ENCODE measurements at regions not wholly inside any gene's neighbourhood (a gene's known extent, or its start where the extent isn't known, plus 50 kb on each side); places are given as distances from the start of the nearest gene placed in this dataset.
A peak's percentile ranks its signal among the peaks of the same experiment; 100 is the strongest.

GRCh38 chr6:138569970-138570724 lies 70.9 kb upstream of the NHSL1 start (continued):
- TF ChIP-seq, protein P1, sequence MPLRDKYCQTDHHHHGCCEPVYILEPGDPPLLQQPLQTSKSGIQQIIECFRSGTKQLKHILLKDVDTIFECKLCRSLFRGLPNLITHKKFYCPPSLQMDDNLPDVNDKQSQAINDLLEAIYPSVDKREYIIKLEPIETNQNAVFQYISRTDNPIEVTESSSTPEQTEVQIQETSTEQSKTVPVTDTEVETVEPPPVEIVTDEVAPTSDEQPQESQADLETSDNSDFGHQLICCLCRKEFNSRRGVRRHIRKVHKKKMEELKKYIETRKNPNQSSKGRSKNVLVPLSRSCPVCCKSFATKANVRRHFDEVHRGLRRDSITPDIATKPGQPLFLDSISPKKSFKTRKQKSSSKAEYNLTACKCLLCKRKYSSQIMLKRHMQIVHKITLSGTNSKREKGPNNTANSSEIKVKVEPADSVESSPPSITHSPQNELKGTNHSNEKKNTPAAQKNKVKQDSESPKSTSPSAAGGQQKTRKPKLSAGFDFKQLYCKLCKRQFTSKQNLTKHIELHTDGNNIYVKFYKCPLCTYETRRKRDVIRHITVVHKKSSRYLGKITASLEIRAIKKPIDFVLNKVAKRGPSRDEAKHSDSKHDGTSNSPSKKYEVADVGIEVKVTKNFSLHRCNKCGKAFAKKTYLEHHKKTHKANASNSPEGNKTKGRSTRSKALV (CRISPR knock-in tag; IDR thresholded peaks at IDR 0.05), result peak; percentile 16; the same call in 1 of the 2 replicates
- no peak for TF ChIP-seq ARHGAP35 (CRISPR knock-in tag; IDR thresholded peaks at IDR 0.05; ENCODE audit: borderline replicate concordance)
- TF ChIP-seq, protein P2, sequence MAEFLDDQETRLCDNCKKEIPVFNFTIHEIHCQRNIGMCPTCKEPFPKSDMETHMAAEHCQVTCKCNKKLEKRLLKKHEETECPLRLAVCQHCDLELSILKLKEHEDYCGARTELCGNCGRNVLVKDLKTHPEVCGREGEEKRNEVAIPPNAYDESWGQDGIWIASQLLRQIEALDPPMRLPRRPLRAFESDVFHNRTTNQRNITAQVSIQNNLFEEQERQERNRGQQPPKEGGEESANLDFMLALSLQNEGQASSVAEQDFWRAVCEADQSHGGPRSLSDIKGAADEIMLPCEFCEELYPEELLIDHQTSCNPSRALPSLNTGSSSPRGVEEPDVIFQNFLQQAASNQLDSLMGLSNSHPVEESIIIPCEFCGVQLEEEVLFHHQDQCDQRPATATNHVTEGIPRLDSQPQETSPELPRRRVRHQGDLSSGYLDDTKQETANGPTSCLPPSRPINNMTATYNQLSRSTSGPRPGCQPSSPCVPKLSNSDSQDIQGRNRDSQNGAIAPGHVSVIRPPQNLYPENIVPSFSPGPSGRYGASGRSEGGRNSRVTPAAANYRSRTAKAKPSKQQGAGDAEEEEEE (CRISPR knock-in tag; IDR thresholded peaks at IDR 0.05; ENCODE audit: borderline replicate concordance), result no peak
- TF ChIP-seq GFI1 (CRISPR knock-in tag; IDR thresholded peaks at IDR 0.05; ENCODE audit: borderline replicate concordance), result peak; percentile 18; the same call in 1 of the 2 replicates
- no peak for TF ChIP-seq ZNF256 (CRISPR knock-in tag; conservative IDR thresholded peaks at IDR 0.05)
- peak; percentile 95; the same call in 1 of the 2 replicates for TF ChIP-seq ZKSCAN8 (CRISPR knock-in tag; IDR thresholded peaks at IDR 0.05; ENCODE audit: borderline replicate concordance)
- TF ChIP-seq DR1 (CRISPR knock-in tag; IDR thresholded peaks at IDR 0.05), result no peak
- no peak for TF ChIP-seq SMARCC2 (IDR thresholded peaks at IDR 0.05)
- TF ChIP-seq, protein P3, sequence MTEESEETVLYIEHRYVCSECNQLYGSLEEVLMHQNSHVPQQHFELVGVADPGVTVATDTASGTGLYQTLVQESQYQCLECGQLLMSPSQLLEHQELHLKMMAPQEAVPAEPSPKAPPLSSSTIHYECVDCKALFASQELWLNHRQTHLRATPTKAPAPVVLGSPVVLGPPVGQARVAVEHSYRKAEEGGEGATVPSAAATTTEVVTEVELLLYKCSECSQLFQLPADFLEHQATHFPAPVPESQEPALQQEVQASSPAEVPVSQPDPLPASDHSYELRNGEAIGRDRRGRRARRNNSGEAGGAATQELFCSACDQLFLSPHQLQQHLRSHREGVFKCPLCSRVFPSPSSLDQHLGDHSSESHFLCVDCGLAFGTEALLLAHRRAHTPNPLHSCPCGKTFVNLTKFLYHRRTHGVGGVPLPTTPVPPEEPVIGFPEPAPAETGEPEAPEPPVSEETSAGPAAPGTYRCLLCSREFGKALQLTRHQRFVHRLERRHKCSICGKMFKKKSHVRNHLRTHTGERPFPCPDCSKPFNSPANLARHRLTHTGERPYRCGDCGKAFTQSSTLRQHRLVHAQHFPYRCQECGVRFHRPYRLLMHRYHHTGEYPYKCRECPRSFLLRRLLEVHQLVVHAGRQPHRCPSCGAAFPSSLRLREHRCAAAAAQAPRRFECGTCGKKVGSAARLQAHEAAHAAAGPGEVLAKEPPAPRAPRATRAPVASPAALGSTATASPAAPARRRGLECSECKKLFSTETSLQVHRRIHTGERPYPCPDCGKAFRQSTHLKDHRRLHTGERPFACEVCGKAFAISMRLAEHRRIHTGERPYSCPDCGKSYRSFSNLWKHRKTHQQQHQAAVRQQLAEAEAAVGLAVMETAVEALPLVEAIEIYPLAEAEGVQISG (CRISPR knock-in tag; IDR thresholded peaks at IDR 0.05), result no peak
- TF ChIP-seq, protein P4, sequence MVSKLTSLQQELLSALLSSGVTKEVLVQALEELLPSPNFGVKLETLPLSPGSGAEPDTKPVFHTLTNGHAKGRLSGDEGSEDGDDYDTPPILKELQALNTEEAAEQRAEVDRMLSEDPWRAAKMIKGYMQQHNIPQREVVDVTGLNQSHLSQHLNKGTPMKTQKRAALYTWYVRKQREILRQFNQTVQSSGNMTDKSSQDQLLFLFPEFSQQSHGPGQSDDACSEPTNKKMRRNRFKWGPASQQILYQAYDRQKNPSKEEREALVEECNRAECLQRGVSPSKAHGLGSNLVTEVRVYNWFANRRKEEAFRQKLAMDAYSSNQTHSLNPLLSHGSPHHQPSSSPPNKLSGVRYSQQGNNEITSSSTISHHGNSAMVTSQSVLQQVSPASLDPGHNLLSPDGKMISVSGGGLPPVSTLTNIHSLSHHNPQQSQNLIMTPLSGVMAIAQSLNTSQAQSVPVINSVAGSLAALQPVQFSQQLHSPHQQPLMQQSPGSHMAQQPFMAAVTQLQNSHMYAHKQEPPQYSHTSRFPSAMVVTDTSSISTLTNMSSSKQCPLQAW (CRISPR knock-in tag; IDR thresholded peaks at IDR 0.05), result 0 out of 2 replicates have a peak, but pooled peaks have one; percentile 26
- TF ChIP-seq ZNF790 (CRISPR knock-in tag; IDR thresholded peaks at IDR 0.05; ENCODE audit: borderline replicate concordance), result no peak
- TF ChIP-seq CEBPG (CRISPR knock-in tag; IDR thresholded peaks at IDR 0.05), result peak; percentile 70
- TF ChIP-seq, protein P5, sequence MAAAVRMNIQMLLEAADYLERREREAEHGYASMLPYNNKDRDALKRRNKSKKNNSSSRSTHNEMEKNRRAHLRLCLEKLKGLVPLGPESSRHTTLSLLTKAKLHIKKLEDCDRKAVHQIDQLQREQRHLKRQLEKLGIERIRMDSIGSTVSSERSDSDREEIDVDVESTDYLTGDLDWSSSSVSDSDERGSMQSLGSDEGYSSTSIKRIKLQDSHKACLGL (CRISPR knock-in tag; IDR thresholded peaks at IDR 0.05), result no peak
- TF ChIP-seq LCORL (IDR thresholded peaks at IDR 0.05), result no peak
- TF ChIP-seq LCORL (CRISPR knock-in tag; IDR thresholded peaks at IDR 0.05), result no peak
- no peak for TF ChIP-seq SOX13 (IDR thresholded peaks at IDR 0.05)
- peak in 1 of 2 experiments; percentile 74; a peak in 2 of 4 replicates for TF ChIP-seq SOX13 (CRISPR knock-in tag; conservative IDR thresholded peaks at IDR 0.05 in 1 of 2, IDR thresholded peaks at IDR 0.05 in 1 of 2)
- no peak for TF ChIP-seq ZFYVE20 (CRISPR knock-in tag; IDR thresholded peaks at IDR 0.05; ENCODE audit: borderline replicate concordance, low read depth)
- 0 out of 2 replicates have a peak, but pooled peaks have one; percentile 38 for TF ChIP-seq DPF2 (CRISPR knock-in tag; IDR thresholded peaks at IDR 0.05; ENCODE audit: borderline replicate concordance, low read depth)
